HG02938 (cell line): ENCODE measurements at regions not wholly inside any gene's neighbourhood (a gene's known extent, or its start where the extent isn't known, plus 50 kb on each side); places are given as distances from the start of the nearest gene placed in this dataset.
"Not testable (repeated sequence)": the region's sequence is repeated elsewhere in the genome, so short reads cannot be mapped to it uniquely, and the experiment has no call there.

Experiments
- ATAC-seq: cut with Tn5 transposase; IDR thresholded peaks from one replicate; pipeline ENCODE4 v1.9.1; 2021; ENCODE audit warnings: mild to moderate bottlenecking, moderate library complexity; ENCODE audit not compliant: unreplicated experiment

- ATAC-seq, result no peak
Measured at GRCh38 chr10:9547936-9548904, 1469.5 kb upstream of the CELF2 start.

- no peak for ATAC-seq
Measured at GRCh38 chr10:9550810-9551209, 1466.9 kb upstream of the CELF2 start.

GRCh38 chr10:9554321-9554720 lies 1463.4 kb upstream of the CELF2 start:
- ATAC-seq, result no peak

GRCh38 chr10:9560976-9561375 lies 1456.7 kb upstream of the CELF2 start:
- ATAC-seq, result no peak

- ATAC-seq, result no peak
Measured at GRCh38 chr10:9561821-9562505, 1455.7 kb upstream of the CELF2 start.

GRCh38 chr10:9577746-9578145 lies 1439.9 kb upstream of the CELF2 start:
- no peak for ATAC-seq

GRCh38 chr10:9579110-9579705 lies 1438.5 kb upstream of the CELF2 start:
- ATAC-seq, result no peak

- not testable (repeated sequence) for ATAC-seq
Measured at GRCh38 chr10:9582803-9583202, 1434.9 kb upstream of the CELF2 start.

- no peak for ATAC-seq
Measured at GRCh38 chr10:9596368-9596920, 1421.2 kb upstream of the CELF2 start.

- no peak for ATAC-seq
Measured at GRCh38 chr10:9602998-9603397, 1414.7 kb upstream of the CELF2 start.

- ATAC-seq, result no peak
Measured at GRCh38 chr10:9603972-9604371, 1413.7 kb upstream of the CELF2 start.

GRCh38 chr10:9605231-9605630 lies 1412.4 kb upstream of the CELF2 start:
- ATAC-seq, result no peak

GRCh38 chr10:9608602-9609001 lies 1409.1 kb upstream of the CELF2 start:
- ATAC-seq, result no peak

GRCh38 chr10:9613338-9614075 lies 1404.2 kb upstream of the CELF2 start:
- peak; percentile 96 for ATAC-seq

GRCh38 chr10:9615189-9615588 lies 1402.5 kb upstream of the CELF2 start:
- ATAC-seq, result no peak

- no peak for ATAC-seq
Measured at GRCh38 chr10:9621216-9621615, 1396.5 kb upstream of the CELF2 start.

- no peak for ATAC-seq
Measured at GRCh38 chr10:9625304-9625703, 1392.4 kb upstream of the CELF2 start.

GRCh38 chr10:9634466-9634865 lies 1383.2 kb upstream of the CELF2 start:
- ATAC-seq, result no peak

GRCh38 chr10:9635691-9636090 lies 1382.0 kb upstream of the CELF2 start:
- ATAC-seq, result no peak

- no peak for ATAC-seq
Measured at GRCh38 chr10:9636216-9636615, 1381.5 kb upstream of the CELF2 start.

GRCh38 chr10:9643782-9644181 lies 1373.9 kb upstream of the CELF2 start:
- no peak for ATAC-seq
